ENCODE measurements at regions not wholly inside any gene's neighbourhood (a gene's known extent, or its start where the extent isn't known, plus 50 kb on each side); places are given as distances from the start of the nearest gene placed in this dataset.

GRCh38 chr11:114846416-114846791 is 168.1 kb downstream of the NXPE2 start:
- H3K4me2 ChIP-seq (ENCODE audit: insufficient read depth, low read length): no peak overlapping the region
- no peak for DNase-seq (ENCODE audit: insufficient read length, low spot score, missing footprints)

GRCh38 chr11:114847306-114847975 is 169.1 kb downstream of the NXPE2 start:
- no peaks in the 10 kb centered on the region for H3K79me2 ChIP-seq (ENCODE audit: insufficient read depth, low read length)
- no peak for DNase-seq (ENCODE audit: insufficient read length, low spot score, missing footprints)
- no peaks in the 10 kb centered on the region for H4K20me1 ChIP-seq (ENCODE audit: insufficient read depth, low read length)
- no peaks in the 10 kb centered on the region for H3K9me3 ChIP-seq (ENCODE audit: low read depth, low read length)
- no peak overlapping the region for H2AFZ ChIP-seq (ENCODE audit: low read length)
- no peaks in the 10 kb centered on the region for H3K36me3 ChIP-seq (ENCODE audit: insufficient read depth, low read length)
- H3K27ac ChIP-seq (ENCODE audit: low read depth, low read length): no peak overlapping the region
- H3K4me1 ChIP-seq (ENCODE audit: insufficient read depth, low read length): no peaks in the 10 kb centered on the region
- H3K27me3 ChIP-seq (ENCODE audit: insufficient read depth, low read length): no peaks in the 10 kb centered on the region
- no peak for TF ChIP-seq CTCF (IDR thresholded peaks at IDR 0.05; ENCODE audit: extremely low read depth, low read depth, low read length)
- no peak overlapping the region for H3K4me2 ChIP-seq (ENCODE audit: insufficient read depth, low read length)
- H3K4me3 ChIP-seq (ENCODE audit: insufficient read depth, low read length): no peak overlapping the region

More at GRCh38 chr11:114846416-114846791, 168.1 kb downstream of the NXPE2 start:
- H3K79me2 ChIP-seq (ENCODE audit: insufficient read depth, low read length): no peaks in the 10 kb centered on the region
- H4K20me1 ChIP-seq (ENCODE audit: insufficient read depth, low read length): no peaks in the 10 kb centered on the region
- no peak overlapping the region for H3K4me3 ChIP-seq (ENCODE audit: insufficient read depth, low read length)
- H3K4me1 ChIP-seq (ENCODE audit: insufficient read depth, low read length): no peaks in the 10 kb centered on the region
- no peaks in the 10 kb centered on the region for H3K27me3 ChIP-seq (ENCODE audit: insufficient read depth, low read length)
- no peaks in the 10 kb centered on the region for H3K36me3 ChIP-seq (ENCODE audit: insufficient read depth, low read length)
- no peaks in the 10 kb centered on the region for H3K9me3 ChIP-seq (ENCODE audit: low read depth, low read length)
- no peak for TF ChIP-seq CTCF (IDR thresholded peaks at IDR 0.05; ENCODE audit: extremely low read depth, low read depth, low read length)
- H3K27ac ChIP-seq (ENCODE audit: low read depth, low read length): no peak overlapping the region
- no peak overlapping the region for H2AFZ ChIP-seq (ENCODE audit: low read length)

GRCh38 chr11:114848027-114848426 is 169.7 kb downstream of the NXPE2 start:
- Histone ChIP-seq H3K27me3 (ENCODE audit: insufficient read depth, low read length) (no peaks in the 10 kb centered on the region), H3K4me3 (ENCODE audit: insufficient read depth, low read length) (no peak overlapping the region), H2AFZ (ENCODE audit: low read length) (no peak overlapping the region), H3K27ac (ENCODE audit: low read depth, low read length) (no peak overlapping the region), H4K20me1 (ENCODE audit: insufficient read depth, low read length) (no peaks in the 10 kb centered on the region), H3K36me3 (ENCODE audit: insufficient read depth, low read length) (no peaks in the 10 kb centered on the region), H3K4me2 (ENCODE audit: insufficient read depth, low read length) (no peak overlapping the region), H3K79me2 (ENCODE audit: insufficient read depth, low read length) (no peaks in the 10 kb centered on the region), H3K9me3 (ENCODE audit: low read depth, low read length) (no peaks in the 10 kb centered on the region), H3K4me1 (ENCODE audit: insufficient read depth, low read length) (no peaks in the 10 kb centered on the region)
- TF ChIP-seq CTCF (IDR thresholded peaks at IDR 0.05; ENCODE audit: extremely low read depth, low read depth, low read length): no peak
- DNase-seq (ENCODE audit: insufficient read length, low spot score, missing footprints): no peak

- no peaks in the 10 kb centered on the region for H4K20me1 ChIP-seq (ENCODE audit: insufficient read depth, low read length)
- H3K4me2 ChIP-seq (ENCODE audit: insufficient read depth, low read length): no peak overlapping the region
- no peak overlapping the region for H2AFZ ChIP-seq (ENCODE audit: low read length)
- H3K27ac ChIP-seq (ENCODE audit: low read depth, low read length): no peak overlapping the region
- H3K36me3 ChIP-seq (ENCODE audit: insufficient read depth, low read length): no peaks in the 10 kb centered on the region
- H3K4me1 ChIP-seq (ENCODE audit: insufficient read depth, low read length): no peaks in the 10 kb centered on the region
- no peaks in the 10 kb centered on the region for H3K79me2 ChIP-seq (ENCODE audit: insufficient read depth, low read length)
- DNase-seq (ENCODE audit: insufficient read length, low spot score, missing footprints): no peak
- no peaks in the 10 kb centered on the region for H3K27me3 ChIP-seq (ENCODE audit: insufficient read depth, low read length)
- TF ChIP-seq CTCF (IDR thresholded peaks at IDR 0.05; ENCODE audit: extremely low read depth, low read depth, low read length): no peak
- no peaks in the 10 kb centered on the region for H3K9me3 ChIP-seq (ENCODE audit: low read depth, low read length)
- H3K4me3 ChIP-seq (ENCODE audit: insufficient read depth, low read length): no peak overlapping the region
Observed at GRCh38 chr11:114857281-114857680, 179.0 kb downstream of the NXPE2 start.
